Coronary artery (tissue), 2 donors: ENCODE measurements at regions not wholly inside any gene's neighbourhood (a gene's known extent, or its start where the extent isn't known, plus 50 kb on each side); places are given as distances from the start of the nearest gene placed in this dataset.
A peak's percentile ranks its signal among the peaks of the same experiment; 100 is the strongest.

Experiments
- DNase-seq: peaks from one replicate; pipeline ENCODE4 v3.0.0-alpha.2; 2017; ENCODE audit warnings: low spot score
- H3K27ac ChIP-seq, 2 donors: fragments of 200-600 bp; sonication (generic); one replicate each; pipeline ENCODE4 v1.5.1; 2016 to 2019
- H3K4me3 ChIP-seq: fragments of 200-600 bp; sonication (generic); 2 replicates; pipeline ENCODE4 v1.5.1; 2016; ENCODE audit warnings: mild to moderate bottlenecking, moderate library complexity
- CTCF ChIP-seq: fragments of 200-600 bp; sonication (generic); IDR thresholded peaks from one replicate; pipeline ENCODE4 v1.5.1; 2019; ENCODE audit warnings: antibody characterized with exemption

GRCh38 chr5:28523888-28524635 lies 1485.7 kb upstream of the CDH9 start:
- DNase-seq = no peak
- TF ChIP-seq CTCF = no peak
- Histone ChIP-seq H3K4me3 (no peak overlapping the region), H3K27ac (peak overlapping the region; percentile 72 to 73)

GRCh38 chr5:28523416-28523815 lies 1485.0 kb upstream of the CDH9 start:
- DNase-seq = no peak
- peak overlapping the region; percentile 64 to 73 for H3K27ac ChIP-seq
- no peak for TF ChIP-seq CTCF
- no peak overlapping the region for H3K4me3 ChIP-seq

GRCh38 chr5:28517691-28518090 lies 1479.3 kb upstream of the CDH9 start:
- H3K27ac ChIP-seq = no peak overlapping the region
- DNase-seq = no peak
- no peak overlapping the region for H3K4me3 ChIP-seq
- no peak for TF ChIP-seq CTCF

- H3K4me3 ChIP-seq = no peak overlapping the region
- H3K27ac ChIP-seq = no peak overlapping the region
- TF ChIP-seq CTCF = no peak
- DNase-seq = no peak
Measured at GRCh38 chr5:28516722-28517121, 1478.3 kb upstream of the CDH9 start.

GRCh38 chr5:28512648-28513047 lies 1474.3 kb upstream of the CDH9 start:
- Histone ChIP-seq H3K4me3 (no peak overlapping the region), H3K27ac (no peak overlapping the region)
- TF ChIP-seq CTCF = no peak
- no peak for DNase-seq

- Histone ChIP-seq H3K27ac (no peak overlapping the region), H3K4me3 (no peak overlapping the region)
- DNase-seq = no peak
- no peak for TF ChIP-seq CTCF
Measured at GRCh38 chr5:28505121-28505520, 1466.7 kb upstream of the CDH9 start.

- H3K27ac ChIP-seq = no peak overlapping the region
- TF ChIP-seq CTCF = no peak
- H3K4me3 ChIP-seq = no peak overlapping the region
- DNase-seq = no peak
Measured at GRCh38 chr5:28500511-28500910, 1462.1 kb upstream of the CDH9 start.
